Activated CD4-positive, alpha-beta T cell treated with anti-CD3 and anti-CD28 coated beads for 1 hour (primary cell): ENCODE measurements at regions not wholly inside any gene's neighbourhood (a gene's known extent, or its start where the extent isn't known, plus 50 kb on each side); places are given as distances from the start of the nearest gene placed in this dataset.
"Not testable (repeated sequence)": the region's sequence is repeated elsewhere in the genome, so short reads cannot be mapped to it uniquely, and the experiment has no call there.

Experiments
- DNase-seq: peaks from one replicate; pipeline ENCODE4 v3.0.0-alpha.2; 2020

GRCh38 chr6:43997990-43998585, 129.2 kb downstream of the MRPL14 start:
- not testable (repeated sequence) for DNase-seq

- DNase-seq = no peak
Observed at GRCh38 chr6:43997345-43997677, 129.9 kb downstream of the MRPL14 start.

GRCh38 chr6:43996618-43997344, 130.5 kb downstream of the MRPL14 start:
- no peak for DNase-seq

GRCh38 chr6:43995137-43995536, 132.1 kb downstream of the MRPL14 start:
- no peak for DNase-seq

GRCh38 chr6:43993881-43994523, 133.2 kb downstream of the MRPL14 start:
- DNase-seq = no peak

GRCh38 chr6:43992783-43993644, 134.2 kb downstream of the MRPL14 start:
- DNase-seq = no peak

GRCh38 chr6:43992126-43992663, 135.1 kb downstream of the MRPL14 start:
- DNase-seq = no peak

GRCh38 chr6:43990627-43991619, 136.3 kb downstream of the MRPL14 start:
- DNase-seq = no peak

- DNase-seq = no peak
Observed at GRCh38 chr6:43990275-43990626, 137.0 kb downstream of the MRPL14 start.

- DNase-seq = no peak
Observed at GRCh38 chr6:43989581-43990146, 137.6 kb downstream of the MRPL14 start.

- DNase-seq = no peak
Observed at GRCh38 chr6:43988801-43989200, 138.5 kb downstream of the MRPL14 start.

GRCh38 chr6:43987838-43988439, 139.3 kb downstream of the MRPL14 start:
- DNase-seq = no peak

GRCh38 chr6:43986177-43986825, 141.0 kb downstream of the MRPL14 start:
- DNase-seq = no peak

- DNase-seq = no peak
Observed at GRCh38 chr6:43985329-43985728, 141.9 kb downstream of the MRPL14 start.

- no peak for DNase-seq
Observed at GRCh38 chr6:43984442-43985321, 142.6 kb downstream of the MRPL14 start.

- no peak for DNase-seq
Observed at GRCh38 chr6:43983632-43984031, 143.6 kb downstream of the MRPL14 start.

- no peak for DNase-seq
Observed at GRCh38 chr6:43983191-43983590, 144.1 kb downstream of the MRPL14 start.

GRCh38 chr6:43982084-43982625, 145.1 kb downstream of the MRPL14 start:
- DNase-seq = no peak

- DNase-seq = no peak
Observed at GRCh38 chr6:43981363-43981990, 145.8 kb downstream of the MRPL14 start.
